Testis (tissue), 2 donors: ENCODE measurements at regions not wholly inside any gene's neighbourhood (a gene's known extent, or its start where the extent isn't known, plus 50 kb on each side); places are given as distances from the start of the nearest gene placed in this dataset.

Experiments used
- CTCF ChIP-seq, 3 experiments: fragments of 450-650 bp in 2 of 3; fragments of 200-600 bp in 1 of 3; sonication (generic) in 1 of 3; IDR thresholded peaks; one replicate each; pipeline ENCODE4 v1.5.1; 2016 to 2019; ENCODE audit warnings: antibody characterized with exemption in 3 of 3, mild to moderate bottlenecking in 2 of 3, moderate library complexity in 1 of 3
- POLR2A ChIP-seq: fragments of 450-650 bp; IDR thresholded peaks from one replicate; pipeline ENCODE4 v1.6.1; 2017; ENCODE audit warnings: antibody characterized with exemption, mild to moderate bottlenecking, moderate library complexity

- TF ChIP-seq POLR2A (no peak), CTCF (IDR thresholded peaks at IDR 0.05) (no peak)
These were observed 52.6 kb upstream of the AKAP13 start for GRCh38 chr15:85327820-85328219.
